KOPT-K1 (cell line): ENCODE measurements at regions not wholly inside any gene's neighbourhood (a gene's known extent, or its start where the extent isn't known, plus 50 kb on each side); places are given as distances from the start of the nearest gene placed in this dataset.

Experiments
- H3K27ac ChIP-seq: fragments of 200-600 bp; sonication (generic); 2 replicates; pipeline ENCODE4 v1.5.1; 2016; ENCODE audit warnings: antibody characterized with exemption, mild to moderate bottlenecking, low read depth, low read length; ENCODE audit not compliant: poor library complexity, severe bottlenecking
- H3K36me3 ChIP-seq: fragments of 200-600 bp; sonication (generic); 2 replicates; pipeline ENCODE4 v1.5.1; 2017; ENCODE audit warnings: antibody characterized with exemption, mild to moderate bottlenecking, low read length, moderate library complexity; ENCODE audit not compliant: insufficient read depth
- H3K9me3 ChIP-seq: fragments of 200-600 bp; sonication (generic); 2 replicates; pipeline ENCODE4 v1.5.1; 2017; ENCODE audit warnings: antibody characterized with exemption, low read length, mild to moderate bottlenecking; ENCODE audit not compliant: insufficient read depth, poor library complexity, severe bottlenecking

GRCh38 chr6:92942549-92942948 lies 476.8 kb downstream of the EPHA7 start:
- no peak overlapping the region for H3K27ac ChIP-seq
- no peaks in the 10 kb centered on the region for H3K36me3 ChIP-seq
- no peaks in the 10 kb centered on the region for H3K9me3 ChIP-seq

DNA sequence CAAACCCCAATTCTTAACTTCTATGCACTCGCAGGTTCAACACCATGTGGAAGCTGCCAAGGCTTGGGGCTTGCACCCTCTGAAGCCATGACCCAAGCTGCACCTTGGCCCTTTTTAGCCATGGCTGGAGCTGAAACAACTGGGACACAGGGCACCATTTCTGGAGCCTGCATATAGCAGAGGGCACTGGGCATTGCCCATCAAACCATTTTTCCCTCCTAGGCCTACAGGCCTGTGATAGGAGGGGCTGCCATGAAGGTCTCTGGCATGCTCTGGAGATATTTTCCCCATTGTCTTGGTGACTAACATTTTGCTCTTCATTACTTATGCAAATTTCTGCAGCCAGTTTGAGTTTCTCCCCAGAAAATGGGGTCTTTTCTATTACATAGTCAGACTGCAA lies 484.7 kb downstream of the EPHA7 start:
- Histone ChIP-seq H3K27ac (no peak overlapping the region), H3K36me3 (no peaks in the 10 kb centered on the region), H3K9me3 (no peaks in the 10 kb centered on the region)

GRCh38 chr6:92930171-92930570 lies 489.2 kb downstream of the EPHA7 start:
- Histone ChIP-seq H3K36me3 (no peaks in the 10 kb centered on the region), H3K9me3 (no peaks in the 10 kb centered on the region), H3K27ac (no peak overlapping the region)

GRCh38 chr6:92922216-92922806 lies 497.0 kb downstream of the EPHA7 start:
- Histone ChIP-seq H3K27ac (no peak overlapping the region), H3K9me3 (no peaks in the 10 kb centered on the region), H3K36me3 (no peaks in the 10 kb centered on the region)

DNA sequence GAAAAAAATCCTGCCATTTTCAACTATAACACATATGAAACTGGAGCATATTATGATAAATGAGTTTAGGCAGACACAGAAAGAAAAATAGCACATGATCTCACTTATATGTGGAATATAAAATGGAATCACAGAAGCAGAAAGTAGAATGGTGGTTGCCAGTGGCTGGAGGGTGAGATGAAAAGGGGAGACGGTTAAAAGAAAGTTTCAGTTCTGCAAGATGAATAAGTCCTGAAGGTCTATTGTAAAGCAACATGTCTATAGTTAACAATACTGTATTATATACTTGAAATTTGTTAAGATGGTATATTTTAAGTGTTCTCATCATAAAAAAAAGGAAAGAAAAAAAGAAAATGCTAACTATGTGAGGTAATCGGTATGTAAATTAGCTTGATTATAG lies 503.9 kb downstream of the EPHA7 start:
- Histone ChIP-seq H3K36me3 (no peaks in the 10 kb centered on the region), H3K27ac (no peak overlapping the region), H3K9me3 (no peaks in the 10 kb centered on the region)

DNA sequence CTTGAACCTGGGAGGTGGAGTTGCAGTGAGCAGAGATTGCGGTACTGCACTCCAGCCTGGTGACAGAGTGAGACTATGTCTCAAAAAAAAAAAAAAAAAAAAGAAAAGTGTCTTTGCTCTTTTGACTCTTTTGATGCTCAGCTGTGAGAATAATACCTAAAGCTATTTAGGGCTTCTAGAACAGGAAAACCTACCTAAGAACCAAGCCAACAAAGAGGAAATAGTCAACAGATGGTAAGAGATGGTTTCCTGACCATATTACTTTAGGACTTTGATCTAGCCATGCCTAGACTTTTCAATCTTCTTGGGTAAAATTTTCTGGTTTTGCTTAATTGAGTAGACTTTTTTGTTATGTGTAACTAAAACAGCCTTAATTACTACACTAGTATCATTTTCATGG lies 508.1 kb downstream of the EPHA7 start:
- Histone ChIP-seq H3K27ac (no peak overlapping the region), H3K9me3 (no peaks in the 10 kb centered on the region), H3K36me3 (no peaks in the 10 kb centered on the region)

- H3K9me3 ChIP-seq, result no peaks in the 10 kb centered on the region
- no peaks in the 10 kb centered on the region for H3K36me3 ChIP-seq
- H3K27ac ChIP-seq, result no peak overlapping the region
These were observed 508.7 kb downstream of the EPHA7 start for GRCh38 chr6:92910646-92911045.

GRCh38 chr6:92906385-92906784 lies 513.0 kb downstream of the EPHA7 start:
- Histone ChIP-seq H3K9me3 (no peaks in the 10 kb centered on the region), H3K36me3 (no peaks in the 10 kb centered on the region), H3K27ac (no peak overlapping the region)

DNA sequence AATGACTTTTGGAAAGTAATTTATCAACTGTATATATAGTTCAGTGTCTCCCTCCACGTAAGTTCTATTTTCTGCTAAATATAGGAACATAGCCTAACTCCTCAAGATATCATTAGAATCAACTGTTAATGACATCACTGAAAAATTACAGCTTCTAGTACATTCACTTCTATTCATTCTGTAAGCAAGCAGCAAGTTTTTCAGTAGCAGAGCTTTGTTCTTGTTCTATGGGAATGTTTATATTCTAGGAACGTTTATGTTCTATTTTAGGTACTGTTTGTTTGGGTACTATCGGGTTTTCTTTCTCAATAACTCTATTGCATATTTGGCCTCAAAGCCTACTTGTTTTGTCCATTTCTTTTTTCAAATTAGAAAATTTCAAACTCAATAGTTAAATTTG lies 525.6 kb downstream of the EPHA7 start:
- H3K27ac ChIP-seq, result no peak overlapping the region
- no peaks in the 10 kb centered on the region for H3K36me3 ChIP-seq
- H3K9me3 ChIP-seq, result no peaks in the 10 kb centered on the region

DNA sequence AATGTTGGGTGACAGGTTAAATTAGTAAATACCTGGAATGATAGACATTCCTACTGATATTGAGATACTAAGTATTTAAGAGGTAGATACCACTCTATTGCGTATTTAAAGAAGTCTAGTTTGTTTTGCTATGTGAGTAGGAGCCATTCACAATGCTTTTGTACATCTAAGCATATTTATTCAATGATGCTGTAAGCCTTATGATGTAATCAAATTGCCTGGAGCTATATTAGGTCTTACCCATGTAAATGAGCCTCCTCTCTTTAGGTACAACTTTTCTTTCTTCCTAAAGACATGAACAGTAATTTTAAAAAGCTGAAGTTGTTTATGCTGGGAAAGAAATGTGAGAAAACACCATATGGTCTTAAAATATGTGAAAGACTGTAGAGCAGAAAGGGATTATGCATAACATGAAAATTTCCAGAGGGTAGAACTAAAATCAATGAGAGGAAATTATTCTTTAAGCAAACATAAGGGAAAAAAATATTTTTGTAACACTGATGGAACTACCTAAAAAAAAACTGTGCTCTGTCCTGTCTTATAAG lies 526.7 kb downstream of the EPHA7 start:
- Histone ChIP-seq H3K36me3 (no peaks in the 10 kb centered on the region), H3K27ac (no peak overlapping the region), H3K9me3 (no peaks in the 10 kb centered on the region)

GRCh38 chr6:92888316-92888715 lies 531.0 kb downstream of the EPHA7 start:
- Histone ChIP-seq H3K36me3 (no peaks in the 10 kb centered on the region), H3K9me3 (no peaks in the 10 kb centered on the region), H3K27ac (no peak overlapping the region)

DNA sequence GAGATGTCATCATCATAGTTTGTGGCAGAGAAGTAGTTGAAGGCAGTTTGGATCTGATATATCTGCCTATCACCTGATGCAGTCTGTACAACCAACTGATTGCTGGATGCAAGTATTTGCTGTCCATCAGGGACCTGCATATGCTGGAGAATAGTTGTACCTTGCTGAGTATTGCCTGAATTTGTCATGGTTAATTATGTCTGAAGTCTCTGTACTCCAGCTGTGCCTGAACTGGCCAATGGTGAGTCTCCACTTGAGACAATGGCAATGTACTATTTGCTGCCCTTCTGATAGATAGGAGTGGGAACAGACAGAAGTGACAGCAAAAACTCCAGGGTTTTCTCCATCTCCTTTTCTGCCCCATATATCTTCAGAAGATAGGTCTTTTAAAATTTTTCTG lies 531.5 kb downstream of the EPHA7 start:
- Histone ChIP-seq H3K27ac (no peak overlapping the region), H3K9me3 (no peaks in the 10 kb centered on the region), H3K36me3 (no peaks in the 10 kb centered on the region)

DNA sequence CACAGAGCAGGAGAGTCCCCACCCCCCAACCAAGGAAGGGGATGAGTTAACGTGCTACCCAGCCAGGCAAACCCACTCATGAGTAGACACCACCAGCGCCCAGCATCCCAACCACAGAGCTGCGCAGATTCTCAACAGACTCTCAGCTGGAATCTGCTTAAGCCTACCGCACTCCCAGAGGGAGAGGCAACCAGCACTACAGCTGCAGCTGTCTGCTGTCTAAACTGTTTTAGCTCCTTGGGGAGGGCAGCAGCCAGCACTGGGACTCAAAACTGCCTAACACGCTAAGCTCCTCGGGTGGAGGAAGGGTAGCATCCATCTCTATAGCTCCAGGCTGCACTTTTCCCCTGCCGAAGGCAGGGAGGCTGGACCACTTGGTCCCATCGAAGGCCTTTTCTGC lies 539.8 kb downstream of the EPHA7 start:
- no peaks in the 10 kb centered on the region for H3K36me3 ChIP-seq
- peaks cover 9% of the 10 kb centered on the region for H3K9me3 ChIP-seq
- H3K27ac ChIP-seq, result no peak overlapping the region

DNA sequence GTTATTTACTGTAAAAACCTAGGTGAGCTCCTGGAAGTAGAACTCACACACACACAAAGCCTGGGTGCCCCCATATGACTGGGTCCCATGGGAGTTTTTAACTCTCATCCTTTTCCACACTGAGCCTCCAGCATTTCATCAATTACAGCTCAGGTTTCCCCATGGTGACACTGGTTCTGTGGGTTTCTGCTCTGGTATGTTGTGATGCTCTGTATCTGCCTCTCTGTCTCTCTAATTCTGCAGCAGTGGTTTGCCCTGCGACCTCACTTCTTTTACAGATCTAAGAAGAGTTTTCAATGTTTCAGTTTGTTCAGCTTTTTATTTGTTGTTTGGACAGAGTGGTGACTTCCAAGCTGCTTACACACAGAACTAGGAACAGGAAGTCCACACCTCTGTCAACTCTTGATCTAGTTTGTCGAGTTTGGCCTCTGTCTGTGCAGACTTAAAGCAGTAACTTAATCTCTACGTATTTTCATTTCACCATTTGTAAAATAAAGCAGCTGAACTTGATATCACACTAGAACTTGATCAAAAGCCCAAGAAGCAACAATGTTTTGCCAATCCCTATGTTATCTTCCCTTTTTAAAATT lies 554.3 kb downstream of the EPHA7 start:
- H3K9me3 ChIP-seq, result no peaks in the 10 kb centered on the region
- H3K27ac ChIP-seq, result no peak overlapping the region
- H3K36me3 ChIP-seq, result no peaks in the 10 kb centered on the region

- Histone ChIP-seq H3K27ac (no peak overlapping the region), H3K36me3 (no peaks in the 10 kb centered on the region), H3K9me3 (no peaks in the 10 kb centered on the region)
These were observed 569.7 kb downstream of the EPHA7 start for GRCh38 chr6:92849636-92850035.

DNA sequence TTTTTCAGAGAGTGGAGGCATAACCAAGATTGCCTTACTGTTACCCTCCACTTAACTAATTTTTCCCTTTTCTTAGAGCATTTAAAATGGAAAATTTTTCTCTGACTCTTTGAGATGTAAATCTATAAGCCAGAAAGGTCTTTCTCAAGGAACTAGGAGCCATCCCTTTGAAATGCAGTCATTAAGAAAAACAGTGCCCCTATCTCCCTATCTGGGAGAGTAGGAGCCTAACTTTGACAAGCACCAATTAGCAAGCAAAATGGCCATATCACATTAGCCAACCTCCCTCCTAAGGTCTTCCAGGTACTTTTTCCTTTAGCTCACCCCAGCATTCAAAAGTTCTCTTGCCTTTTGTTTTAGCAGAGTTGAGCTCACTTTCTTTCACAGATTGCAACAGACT lies 570.5 kb downstream of the EPHA7 start:
- Histone ChIP-seq H3K27ac (no peak overlapping the region), H3K9me3 (no peaks in the 10 kb centered on the region), H3K36me3 (no peaks in the 10 kb centered on the region)
